ENCODE measurements at regions not wholly inside any gene's neighbourhood (a gene's known extent, or its start where the extent isn't known, plus 50 kb on each side); places are given as distances from the start of the nearest gene placed in this dataset.

DNA sequence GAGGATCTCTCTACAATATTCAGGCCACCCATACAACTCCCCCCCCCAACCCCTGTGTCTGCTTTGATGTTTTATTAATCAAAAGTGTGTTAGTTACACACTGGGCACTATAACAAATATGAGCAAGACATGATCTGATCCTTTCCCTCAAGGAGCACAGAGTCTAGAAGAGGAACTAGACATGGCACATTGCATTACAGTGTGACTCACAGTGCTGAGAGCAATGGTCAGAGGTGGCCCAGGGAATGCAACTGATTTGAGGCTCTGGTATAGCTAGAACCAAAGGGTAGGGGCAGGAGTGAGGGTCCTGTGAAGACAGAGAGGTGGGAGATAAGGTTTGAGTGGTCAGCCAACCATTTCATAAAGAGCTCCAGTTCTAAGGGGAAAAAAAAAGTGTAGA, 539.2 kb downstream of the ACTL7B start:
- DNase-seq: no peak

DNA sequence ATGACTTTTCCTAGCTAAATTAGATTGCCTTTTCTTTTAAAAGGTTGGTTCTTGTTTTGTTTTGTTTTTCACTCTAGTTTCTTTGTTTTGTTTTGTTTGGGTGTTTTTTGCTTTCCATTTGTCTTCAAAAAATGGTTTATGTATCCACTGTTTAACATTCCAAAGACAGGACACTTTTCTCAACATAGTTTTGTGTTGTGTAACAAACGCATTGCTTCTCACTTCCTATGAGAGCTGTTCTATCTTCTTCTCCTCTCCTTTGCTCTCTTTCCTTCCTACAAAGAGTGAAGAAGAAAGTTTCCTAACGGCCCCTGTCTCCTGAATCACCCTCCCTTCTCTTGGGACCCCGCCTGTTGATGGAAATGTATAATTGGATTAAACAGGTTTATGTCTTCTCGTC, 539.7 kb downstream of the ACTL7B start:
- DNase-seq: no peak

DNA sequence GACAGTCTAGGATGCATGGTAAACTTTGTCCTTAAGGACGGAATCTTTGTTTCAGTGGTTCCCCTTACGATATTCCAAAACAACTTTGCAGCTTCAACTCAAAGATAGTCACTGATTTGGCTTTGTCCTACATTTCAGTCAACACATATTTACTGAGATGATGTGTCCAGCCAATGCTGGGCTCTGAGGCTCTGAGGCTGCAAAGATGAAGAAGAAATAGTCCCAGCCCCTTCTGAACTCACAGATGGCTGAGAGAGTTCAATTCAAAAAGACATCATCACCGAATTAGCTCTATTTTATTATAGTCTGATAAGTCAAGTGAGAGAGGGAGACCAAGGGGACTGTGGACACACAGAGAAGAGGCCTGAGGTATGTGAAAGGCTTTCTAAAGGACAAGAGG, 544.0 kb downstream of the ACTL7B start:
- no peak for DNase-seq

DNA sequence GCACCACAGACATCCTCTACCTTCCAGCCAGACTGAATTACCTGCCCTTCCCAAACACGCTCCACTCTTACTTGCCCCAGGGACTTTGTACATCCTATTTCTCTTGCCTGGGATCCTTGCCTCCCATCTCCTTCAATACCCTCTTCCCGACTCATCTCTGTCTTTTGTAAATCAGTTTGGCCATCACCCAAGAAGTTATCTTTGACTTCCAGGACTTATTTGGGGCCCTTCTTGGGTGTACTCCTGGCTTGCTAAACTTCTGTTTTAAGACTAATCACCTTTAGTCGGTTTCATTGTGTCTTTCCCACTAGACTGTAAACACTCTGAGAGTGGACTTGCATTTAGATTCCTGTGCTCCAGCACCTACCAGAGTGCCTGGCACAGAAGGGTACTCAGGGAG, 545.6 kb downstream of the ACTL7B start:
- DNase-seq: no peak

DNA sequence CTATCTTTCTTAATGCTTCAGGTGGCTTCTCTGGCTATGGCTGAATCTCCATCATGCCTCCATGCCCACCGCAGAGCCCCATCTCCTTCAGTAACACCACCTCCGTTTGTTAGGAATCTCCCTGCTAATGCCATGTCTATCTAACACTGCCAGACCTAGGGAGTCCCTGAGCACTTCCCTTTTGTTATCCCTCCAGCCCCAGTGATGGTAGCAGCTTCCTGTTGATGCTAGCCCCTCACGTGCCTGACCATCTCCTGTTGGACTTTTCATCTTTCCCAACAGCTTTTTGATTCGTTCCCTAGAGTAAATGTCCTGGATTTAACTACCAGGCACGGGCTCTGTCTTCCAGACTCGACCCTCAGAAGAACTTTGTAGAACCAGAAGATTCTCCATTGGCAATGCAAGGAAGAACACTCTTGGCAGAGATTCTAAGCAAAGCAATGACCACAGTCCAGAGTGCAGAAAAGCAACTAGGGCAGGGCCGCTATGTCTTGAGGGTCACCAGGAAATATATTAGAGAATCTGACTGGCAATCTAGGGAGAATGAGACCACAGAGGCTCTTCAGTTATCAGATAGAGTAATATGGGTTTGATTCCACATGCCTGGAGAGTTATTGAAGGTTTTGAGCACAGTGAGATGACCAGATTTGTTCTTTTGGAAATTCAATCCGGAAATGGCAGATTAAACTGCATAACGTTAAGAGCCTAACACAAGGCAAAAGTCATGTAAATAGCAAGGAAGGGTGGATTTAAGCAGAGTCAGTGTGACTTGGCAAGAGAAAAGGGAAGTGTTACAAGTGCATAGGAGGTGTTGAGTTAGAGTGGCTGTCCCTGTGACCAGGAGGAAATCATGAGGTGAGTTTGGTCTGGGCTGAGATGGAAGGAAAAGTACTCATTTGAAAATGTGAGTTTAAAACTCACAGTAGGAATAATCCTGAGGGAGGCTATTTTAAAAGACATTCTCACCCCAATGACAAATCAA, 555.2 kb downstream of the ACTL7B start:
- DNase-seq: no peak

DNA sequence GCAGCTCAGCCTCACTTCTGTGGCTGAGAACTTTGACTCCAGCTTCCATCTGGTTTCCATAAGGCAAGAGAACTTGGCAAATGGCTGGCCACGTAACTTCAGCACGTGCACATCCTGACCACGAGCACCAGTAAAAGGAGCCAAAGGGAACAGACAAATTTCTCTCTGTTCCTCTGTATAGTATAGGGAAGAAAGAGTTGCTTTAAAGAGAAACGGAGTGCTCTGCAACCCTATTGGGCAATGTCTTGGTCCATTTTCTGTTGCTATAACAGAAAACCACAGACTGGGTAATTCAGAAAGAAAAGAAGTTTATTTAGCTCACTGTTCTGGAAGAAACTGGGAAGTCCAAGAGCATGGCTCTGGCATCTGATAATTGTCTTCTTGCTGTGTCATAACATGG, 558.7 kb downstream of the ACTL7B start:
- no peak for DNase-seq

DNA sequence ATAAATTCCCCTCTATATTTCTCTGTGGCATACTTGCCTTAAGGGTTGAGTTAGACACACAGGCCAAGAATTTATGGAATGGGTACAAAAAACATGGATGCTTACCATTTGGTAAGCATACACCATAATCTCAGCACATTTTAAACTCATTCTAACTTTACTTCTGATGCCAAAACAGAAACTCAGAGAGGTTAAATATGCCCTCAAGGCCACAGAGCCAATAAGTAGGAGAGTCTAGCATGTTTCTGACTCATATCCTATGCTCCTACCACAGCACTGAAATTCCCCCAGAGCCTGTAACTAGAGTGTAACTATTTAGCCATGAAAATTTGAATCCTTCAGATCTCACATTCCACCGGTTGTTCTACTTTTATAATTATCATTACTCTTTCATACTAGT, 559.7 kb downstream of the ACTL7B start:
- DNase-seq: no peak

DNA sequence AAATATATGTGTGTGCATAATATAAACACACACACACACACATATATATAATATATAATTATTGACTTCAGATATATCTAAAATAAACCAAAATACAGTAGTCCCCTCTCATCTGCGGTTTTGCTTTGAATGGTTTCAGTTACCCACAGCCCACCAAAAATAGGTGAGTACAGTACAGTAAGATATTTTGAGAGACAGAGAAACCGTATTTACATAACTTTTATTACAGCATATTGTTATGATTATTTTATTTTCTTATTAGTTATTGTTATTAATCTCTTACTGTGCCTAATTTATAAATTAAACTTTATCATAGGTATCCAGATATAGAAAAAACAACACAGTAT, 564.2 kb downstream of the ACTL7B start:
- DNase-seq: no peak

DNA sequence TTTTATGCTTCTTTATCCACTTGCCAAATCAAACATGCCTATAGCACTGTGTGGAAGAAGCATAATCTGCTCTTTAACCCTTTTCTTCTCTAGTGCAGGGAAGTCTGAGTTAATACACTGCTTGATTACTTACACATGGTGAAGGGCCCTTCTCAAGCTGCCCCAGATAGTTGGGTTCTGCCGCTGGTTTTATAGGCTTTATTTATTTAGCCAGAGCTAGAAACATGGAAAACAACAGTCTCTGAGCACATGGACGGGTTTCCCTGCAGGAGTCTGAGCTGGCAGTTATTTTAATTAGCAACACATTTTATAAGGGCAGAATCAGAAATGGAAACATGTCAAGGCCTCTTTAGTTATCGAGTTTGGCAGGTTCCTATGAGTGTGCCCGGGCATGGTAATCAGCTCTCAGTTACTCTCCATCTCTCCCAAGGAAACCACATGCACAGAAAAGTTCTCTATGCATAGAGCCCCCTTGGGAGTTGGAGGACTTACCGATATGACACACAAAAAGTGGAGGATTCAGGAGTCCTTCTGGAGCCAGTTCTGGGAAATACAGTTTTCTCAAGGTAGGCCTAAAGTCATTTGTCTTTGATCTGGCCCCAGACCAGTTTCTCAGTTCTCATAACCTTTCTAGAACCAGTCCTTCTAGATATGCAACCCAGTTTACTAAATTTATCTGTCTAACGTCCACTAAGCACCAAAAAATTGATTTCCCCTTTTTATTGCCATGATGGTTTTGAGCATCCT, 564.8 kb downstream of the ACTL7B start:
- no peak for DNase-seq

DNA sequence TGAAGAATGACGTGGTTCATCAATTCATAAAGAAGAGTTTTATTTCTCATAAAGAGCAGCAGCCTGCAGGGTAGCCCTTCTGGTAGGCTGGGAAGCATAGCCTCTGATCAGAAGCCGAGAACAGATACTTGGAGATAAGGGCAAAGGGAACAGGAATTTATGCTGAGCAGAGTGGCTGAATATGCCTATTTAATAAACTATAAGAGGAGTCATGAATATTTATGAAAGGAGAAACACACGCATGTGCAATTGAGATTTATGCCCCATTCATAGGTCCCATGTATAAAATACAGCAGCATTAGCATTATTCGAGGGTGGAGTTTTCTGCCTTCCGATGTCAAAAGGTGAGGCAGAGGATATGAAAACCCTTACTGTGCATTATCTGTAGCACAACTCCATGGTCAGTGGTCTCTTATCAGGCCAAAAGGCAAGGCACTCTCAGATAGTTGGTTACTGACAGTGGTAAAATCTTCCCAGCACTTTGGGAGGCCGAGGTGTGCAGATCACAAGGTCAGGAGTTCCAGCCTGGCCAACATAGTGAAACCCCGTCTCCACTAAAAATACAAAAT, 569.1 kb downstream of the ACTL7B start:
- DNase-seq: no peak

DNA sequence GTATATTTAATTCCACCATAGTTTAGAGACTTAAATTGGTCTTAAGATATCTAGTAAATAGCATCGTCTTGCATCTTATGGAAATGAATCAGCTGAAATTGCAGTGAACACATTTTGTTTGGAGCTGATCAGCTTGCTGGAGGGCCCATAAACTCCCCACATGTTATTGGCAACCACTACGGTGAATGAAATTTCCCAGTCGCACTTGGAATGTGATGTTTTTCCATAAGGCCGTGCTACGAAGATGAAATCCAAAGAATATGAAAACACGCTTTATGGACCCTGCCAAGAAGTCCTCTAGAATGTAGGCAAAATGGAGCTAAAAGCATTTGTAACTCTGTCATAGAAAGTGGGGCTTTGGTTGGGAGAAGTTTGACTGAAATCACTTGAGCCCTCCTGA, 572.1 kb downstream of the ACTL7B start:
- DNase-seq: no peak

DNA sequence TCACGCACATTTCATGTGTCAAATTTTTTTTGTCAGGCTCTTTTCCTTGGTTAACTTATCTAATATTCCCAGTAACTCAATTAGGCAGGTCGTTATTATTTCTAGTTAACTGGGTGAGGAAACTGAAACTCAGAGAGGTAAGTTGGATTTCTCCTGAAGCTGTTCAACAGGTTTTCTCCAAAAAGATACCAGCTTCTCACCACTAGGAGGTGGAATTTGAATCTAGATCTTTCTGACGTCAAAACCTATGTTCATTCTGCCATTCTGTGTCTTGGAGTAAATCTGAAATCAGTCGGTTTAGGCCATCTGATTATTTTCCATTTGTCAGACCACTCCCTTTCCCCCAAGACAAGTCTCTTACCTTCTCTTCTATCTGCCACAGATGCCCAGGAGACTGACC, 572.9 kb downstream of the ACTL7B start:
- no peak for DNase-seq

DNA sequence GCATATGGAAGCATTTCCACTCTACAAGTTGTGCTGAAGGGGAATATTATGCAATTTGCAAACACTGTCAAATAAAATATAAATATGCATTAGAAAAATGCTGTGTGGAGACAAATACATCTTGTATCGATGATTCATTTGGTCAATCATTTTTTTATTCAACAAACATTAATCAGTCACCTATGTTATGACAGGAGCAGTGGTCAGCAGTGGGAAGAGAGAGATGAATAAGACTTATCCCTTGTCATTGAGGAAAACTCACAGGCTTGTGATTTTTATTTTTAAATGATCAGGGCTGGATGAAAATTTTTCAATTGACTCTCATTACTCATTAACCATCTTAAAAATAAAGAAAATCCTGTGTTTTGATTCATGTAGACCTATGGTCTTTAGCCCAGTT, 574.1 kb downstream of the ACTL7B start:
- no peak for DNase-seq

DNA sequence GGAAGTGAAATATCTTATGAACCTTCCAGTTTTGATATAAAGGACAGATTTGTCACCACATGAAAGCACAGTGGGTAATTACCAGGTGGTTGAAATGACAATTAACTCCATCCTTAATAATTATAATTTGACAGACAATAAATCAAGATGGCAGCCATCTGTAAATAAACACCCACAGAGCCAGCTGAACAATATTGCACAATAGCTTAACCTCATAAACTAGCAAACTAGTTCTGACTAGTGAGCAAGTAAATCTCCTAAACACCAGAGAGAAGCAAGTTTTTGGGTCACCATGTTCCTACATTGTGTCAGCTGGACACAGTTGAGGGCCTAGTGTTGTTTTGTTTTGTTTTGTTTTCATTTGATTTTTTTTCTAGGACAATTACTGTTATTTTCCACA, 577.4 kb downstream of the ACTL7B start:
- DNase-seq: no peak

DNA sequence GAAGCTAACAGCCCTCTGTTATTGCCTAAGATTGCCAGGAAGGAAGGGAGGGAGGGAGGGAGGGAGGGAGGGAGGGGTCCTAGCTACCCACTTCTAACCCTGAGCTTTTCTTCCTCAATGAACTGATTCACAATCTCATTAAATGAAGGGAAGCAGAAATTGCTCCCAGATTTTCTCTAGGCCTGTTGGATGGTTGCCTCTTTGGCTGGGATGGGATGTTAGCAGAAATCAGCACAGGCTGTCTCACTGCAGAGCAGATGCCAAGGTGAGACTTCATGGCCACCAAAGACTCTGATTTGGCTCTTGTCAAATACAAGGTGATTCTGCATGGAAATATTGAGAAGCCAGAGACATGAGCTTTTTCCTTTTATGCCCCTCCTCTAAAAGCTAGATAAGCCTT, 578.6 kb downstream of the ACTL7B start:
- DNase-seq: no peak

DNA sequence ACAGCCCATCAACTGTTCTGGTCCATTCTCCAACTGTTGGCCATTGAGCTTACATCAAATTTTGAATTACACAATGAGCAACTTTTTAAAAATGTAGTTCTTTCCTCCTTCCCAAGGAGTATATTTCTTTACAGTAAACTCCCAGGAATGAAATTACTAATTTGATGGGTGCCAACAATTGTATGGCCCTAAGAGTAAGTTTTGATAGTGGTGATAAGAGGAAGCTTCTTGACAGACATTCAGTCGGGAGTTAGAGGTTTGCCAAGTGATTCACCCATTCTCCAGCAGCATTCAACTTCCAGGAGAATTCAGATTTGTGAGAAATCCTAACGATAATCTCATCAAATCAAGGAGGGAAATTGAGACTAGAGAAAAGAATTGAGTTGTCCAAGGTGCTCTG, 579.9 kb downstream of the ACTL7B start:
- DNase-seq: no peak

DNA sequence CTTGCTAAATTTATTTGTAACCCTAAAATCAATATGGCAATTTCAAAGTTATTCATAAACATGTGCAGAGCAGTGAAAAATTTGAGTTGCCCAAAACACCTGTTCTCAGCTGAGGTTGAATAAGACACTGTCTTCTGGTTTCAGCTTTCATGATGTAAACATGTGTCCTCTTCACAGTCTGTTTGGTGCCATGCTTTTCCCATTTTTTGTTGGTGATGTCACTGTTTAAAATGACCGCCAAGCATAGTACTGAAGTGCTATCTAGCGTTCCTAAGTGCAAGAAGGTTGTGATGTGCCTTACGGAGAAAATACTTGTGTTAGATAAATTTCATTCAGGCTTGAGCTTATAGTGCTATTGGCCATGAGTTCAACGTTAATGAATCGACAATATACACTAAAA, 580.8 kb downstream of the ACTL7B start:
- DNase-seq: no peak

DNA sequence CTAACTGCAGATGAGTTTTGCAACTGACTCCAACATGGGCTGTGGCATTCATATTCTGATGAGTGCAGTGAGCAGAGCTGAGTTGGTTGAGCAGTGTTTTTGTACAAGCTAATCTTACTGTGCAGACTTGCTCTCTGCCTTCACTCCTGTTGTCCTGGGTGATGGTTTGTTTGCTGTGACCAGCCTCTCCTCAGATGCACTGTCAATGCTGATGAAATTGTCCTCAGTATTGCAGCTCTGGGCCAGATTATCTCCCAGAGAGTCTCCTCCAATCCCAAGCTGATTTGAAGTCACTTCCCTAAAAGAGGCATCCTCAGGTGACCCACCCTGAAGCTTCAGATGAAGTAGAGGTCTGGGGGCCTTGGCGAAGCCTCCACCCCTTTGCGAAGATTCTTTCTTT, 581.8 kb downstream of the ACTL7B start:
- no peak for DNase-seq

DNA sequence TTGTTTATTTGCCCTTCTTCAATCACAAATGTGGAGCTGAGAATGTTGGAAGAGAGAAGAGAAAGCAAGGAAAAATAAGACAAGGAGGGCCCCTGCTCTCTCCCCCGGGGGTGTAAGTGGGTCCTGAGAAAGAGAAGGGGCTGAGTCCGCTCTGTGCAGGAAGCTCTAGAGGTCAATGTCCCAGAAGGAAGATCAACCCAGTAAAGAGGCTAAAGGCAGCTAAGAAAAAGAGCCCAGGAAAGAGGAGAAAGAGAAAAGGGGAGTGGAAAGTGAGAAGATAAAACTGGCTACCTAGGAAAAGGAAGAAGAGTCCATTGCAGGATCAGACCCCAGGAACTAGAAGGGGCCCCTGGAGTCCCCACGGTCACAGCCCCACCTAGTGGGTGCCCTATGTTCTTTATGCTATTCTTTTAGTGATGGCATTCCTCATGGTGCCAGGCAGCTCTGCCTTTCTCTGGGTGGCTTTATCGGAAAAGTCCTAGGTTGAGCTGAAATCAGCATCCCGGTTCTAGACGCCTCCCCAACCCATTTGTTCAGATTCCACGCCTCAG, 583.4 kb downstream of the ACTL7B start:
- no peak for DNase-seq

DNA sequence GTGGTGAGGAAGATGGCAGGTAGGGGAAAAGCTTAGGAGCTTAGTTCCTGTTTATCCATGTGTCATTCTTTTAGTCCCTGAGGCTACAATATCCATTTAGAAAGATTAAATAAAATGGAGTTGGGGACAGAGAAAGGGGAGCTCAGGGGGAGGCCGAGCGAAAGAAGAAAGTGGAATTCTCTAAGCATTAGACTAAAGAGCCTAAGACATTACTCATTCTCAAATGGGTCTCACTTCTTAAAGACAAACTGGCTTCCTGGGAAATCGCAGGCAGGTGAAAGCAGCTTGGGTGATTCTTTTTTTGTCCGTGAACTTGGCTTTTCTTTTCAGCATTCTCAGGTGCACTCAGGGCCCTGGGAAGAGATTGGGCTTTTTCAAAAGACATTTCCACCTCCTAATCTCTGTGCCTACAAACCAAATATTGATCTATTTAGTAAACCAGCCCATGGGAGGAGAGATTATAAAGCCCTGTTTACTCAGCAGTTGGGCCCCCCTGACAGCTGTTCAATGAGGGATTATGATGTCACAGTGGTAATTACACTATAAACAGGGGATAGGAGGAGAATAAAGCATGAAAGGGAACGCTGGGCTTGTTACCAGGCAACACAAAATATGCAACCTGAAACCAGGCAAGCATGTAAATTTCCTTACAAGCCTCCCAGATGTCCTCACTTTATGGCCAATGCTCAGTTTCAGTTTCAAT, 584.0 kb downstream of the ACTL7B start:
- no peak for DNase-seq

DNA sequence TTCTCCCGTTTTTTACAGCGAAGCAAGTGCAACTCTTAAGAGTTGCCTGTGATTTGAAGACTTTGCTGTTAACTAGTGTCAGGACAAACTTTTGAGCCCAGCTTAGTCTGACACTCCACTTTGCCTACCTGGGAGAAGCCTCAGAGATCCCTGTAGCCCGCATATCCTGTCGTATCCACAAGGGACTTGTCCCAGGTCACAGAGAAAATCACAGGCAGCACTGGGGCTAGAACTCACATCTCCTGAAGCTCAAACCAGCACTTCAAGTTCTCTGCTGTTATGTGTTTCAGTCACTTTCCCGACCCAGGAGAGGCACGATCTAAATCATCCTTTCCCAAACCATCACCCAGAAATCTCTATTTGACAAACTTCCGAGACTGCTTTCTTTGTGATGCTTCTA, 584.5 kb downstream of the ACTL7B start:
- DNase-seq: no peak

DNA sequence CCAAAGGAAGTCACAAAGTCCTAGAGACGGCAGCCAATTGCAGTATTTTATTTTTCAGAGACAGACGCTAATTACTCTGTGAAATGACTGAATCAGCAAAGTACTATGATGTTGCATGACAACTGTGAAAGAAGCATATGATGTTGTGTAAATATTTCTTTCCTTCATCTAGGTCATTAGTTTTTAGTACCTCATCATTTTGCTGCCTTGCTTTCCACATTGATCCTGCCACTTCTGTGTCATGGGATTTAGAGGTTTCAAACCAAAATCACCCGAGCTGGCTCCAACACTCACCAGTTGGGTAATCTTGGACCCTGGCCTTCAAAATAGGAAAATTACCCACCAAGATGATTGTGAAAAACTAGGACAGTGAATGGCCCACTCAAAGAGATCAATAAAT, 585.2 kb downstream of the ACTL7B start:
- DNase-seq: no peak

DNA sequence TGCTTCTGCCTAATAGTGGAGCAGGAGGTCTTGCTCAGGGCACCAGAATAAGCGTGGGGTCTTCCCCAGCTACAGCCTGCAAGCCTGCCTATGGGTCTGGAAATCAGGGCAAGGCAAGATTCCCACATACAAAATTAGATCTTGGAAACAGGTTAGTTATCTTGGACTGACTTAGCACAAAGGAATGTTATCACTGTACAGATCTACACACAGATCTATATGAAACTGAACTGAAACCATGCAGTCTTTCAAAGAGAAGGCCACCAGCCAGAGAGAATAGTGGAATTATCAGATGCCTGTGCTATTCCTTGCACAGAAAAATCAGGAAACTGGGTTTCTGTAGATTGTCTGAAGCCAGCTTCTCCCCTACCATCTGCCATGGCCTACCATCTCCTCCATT, 585.7 kb downstream of the ACTL7B start:
- DNase-seq: no peak

Measured in NCI-H2227 treated with DMSO at 0.1 percent for 48 hours (cell line).